Smooth muscle cell (in vitro differentiated cells): ENCODE measurements at regions not wholly inside any gene's neighbourhood (a gene's known extent, or its start where the extent isn't known, plus 50 kb on each side); places are given as distances from the start of the nearest gene placed in this dataset.
A peak's percentile ranks its signal among the peaks of the same experiment; 100 is the strongest.

Source experiments
- DNase-seq: peaks from one replicate; lab custom pipeline; 2025; ENCODE audit not compliant: unreplicated experiment; lab: John Stamatoyannopoulos, UW
- H2AFZ ChIP-seq: fragments of 200-600 bp; sonication (generic); 2 replicates; pipeline ENCODE4 v1.6.0; 2016; ENCODE audit warnings: antibody characterized with exemption, low read depth, mild to moderate bottlenecking
- H3F3A ChIP-seq: fragments of 200-600 bp; sonication (generic); 2 replicates; pipeline ENCODE4 v1.6.0; 2017; ENCODE audit warnings: antibody characterized with exemption, low read depth
- H3K27ac ChIP-seq: fragments of 200-600 bp; sonication (generic); 2 replicates; pipeline ENCODE4 v1.5.1; 2016; ENCODE audit warnings: low read depth, mild to moderate bottlenecking
- H3K27me3 ChIP-seq: fragments of 200-600 bp; sonication (generic); 2 replicates; pipeline ENCODE4 v1.6.1; 2016; ENCODE audit warnings: low read depth, mild to moderate bottlenecking
- H3K36me3 ChIP-seq: fragments of 200-600 bp; sonication (generic); 2 replicates; pipeline ENCODE4 v1.5.1; 2016; ENCODE audit warnings: low read depth
- H3K4me1 ChIP-seq: fragments of 200-600 bp; sonication (generic); 2 replicates; pipeline ENCODE4 v1.5.1; 2016; ENCODE audit warnings: low read depth
- H3K4me2 ChIP-seq: fragments of 200-600 bp; sonication (generic); 2 replicates; pipeline ENCODE4 v1.6.0; 2016; ENCODE audit warnings: mild to moderate bottlenecking
- H3K4me3 ChIP-seq: fragments of 200-600 bp; sonication (generic); 2 replicates; pipeline ENCODE4 v1.5.1; 2016; ENCODE audit warnings: mild to moderate bottlenecking
- H3K79me2 ChIP-seq: fragments of 200-600 bp; sonication (generic); 2 replicates; pipeline ENCODE4 v1.6.0; 2016; ENCODE audit warnings: low read depth, mild to moderate bottlenecking
- H3K9ac ChIP-seq: fragments of 200-600 bp; sonication (generic); 2 replicates; pipeline ENCODE4 v1.6.0; 2016; ENCODE audit warnings: low read depth
- H3K9me3 ChIP-seq: fragments of 200-600 bp; sonication (generic); replicated peaks from 2 replicates; pipeline ENCODE4 v1.5.1; 2016; ENCODE audit warnings: low read depth
- H4K20me1 ChIP-seq: fragments of 200-600 bp; sonication (generic); 2 replicates; pipeline ENCODE4 v1.6.0; 2016; ENCODE audit warnings: low read depth
- WGBS: methylation state at CpG from one replicate; pipeline ENCODE4 v1.1.7; 2016; ENCODE audit warnings: low lambda C conversion rate; 5-methylcytosine and 5-hydroxymethylcytosine counted together
- TF ChIP-seq, protein P1 (sequence below): fragments of 200-600 bp; sonication (generic); IDR thresholded peaks from 2 replicates; pipeline ENCODE4 v1.5.1; 2017; ENCODE audit warnings: borderline replicate concordance, mild to moderate bottlenecking, antibody characterized with exemption; ENCODE audit not compliant: insufficient read depth, poor library complexity, severe bottlenecking

DNA sequence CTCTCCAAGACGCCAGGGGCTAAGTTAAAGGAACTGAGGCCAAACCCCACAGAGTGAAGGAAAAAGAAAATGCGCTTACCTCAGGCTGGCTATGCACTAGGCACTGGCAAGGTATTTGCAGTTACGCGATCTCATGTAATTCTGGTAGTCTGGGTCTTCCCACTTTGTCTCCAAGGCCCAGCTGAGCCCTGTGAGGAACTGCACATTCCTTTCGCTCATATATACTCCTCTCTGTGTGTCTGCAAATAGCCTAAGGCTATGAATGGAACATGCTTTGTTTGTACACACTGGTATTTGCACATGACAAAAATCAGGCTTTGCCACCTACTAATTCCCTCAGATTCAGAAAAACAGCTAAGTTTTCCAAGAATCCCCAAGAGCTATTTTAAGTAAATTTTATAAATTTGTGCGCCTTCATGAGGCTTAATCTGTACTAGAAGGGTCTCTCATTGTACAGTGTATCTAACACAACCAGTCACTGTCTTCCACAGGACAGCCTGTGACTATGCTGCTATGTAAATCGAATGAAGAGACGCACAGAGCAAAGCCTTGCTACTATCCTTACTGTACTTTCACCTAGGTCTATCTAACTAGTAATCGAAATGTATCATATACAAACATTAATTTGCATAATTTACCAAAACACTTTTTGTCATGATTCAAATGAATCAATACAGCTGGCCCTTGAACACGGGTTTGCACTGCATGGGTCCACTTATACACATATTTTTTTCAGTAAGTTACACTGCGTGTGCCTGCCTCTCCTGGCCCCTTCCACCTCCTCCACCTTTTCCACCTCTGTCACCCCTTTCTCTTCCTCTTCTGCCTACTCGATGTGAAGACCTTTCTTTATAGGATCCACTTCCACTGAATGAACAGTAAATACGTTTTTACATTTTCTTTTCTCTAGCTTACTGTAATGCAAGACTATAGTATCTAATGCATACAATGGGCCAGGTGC is 87.0 kb downstream of the SIPA1L2 start:
- H3K36me3 ChIP-seq: no peaks in the 10 kb centered on the region
- H3K27me3 ChIP-seq: no peaks in the 10 kb centered on the region
- 84% methylated on average over 13 of the region's 13 CpGs for WGBS
- H3K4me2 ChIP-seq: no peak overlapping the region
- TF ChIP-seq, protein P1, sequence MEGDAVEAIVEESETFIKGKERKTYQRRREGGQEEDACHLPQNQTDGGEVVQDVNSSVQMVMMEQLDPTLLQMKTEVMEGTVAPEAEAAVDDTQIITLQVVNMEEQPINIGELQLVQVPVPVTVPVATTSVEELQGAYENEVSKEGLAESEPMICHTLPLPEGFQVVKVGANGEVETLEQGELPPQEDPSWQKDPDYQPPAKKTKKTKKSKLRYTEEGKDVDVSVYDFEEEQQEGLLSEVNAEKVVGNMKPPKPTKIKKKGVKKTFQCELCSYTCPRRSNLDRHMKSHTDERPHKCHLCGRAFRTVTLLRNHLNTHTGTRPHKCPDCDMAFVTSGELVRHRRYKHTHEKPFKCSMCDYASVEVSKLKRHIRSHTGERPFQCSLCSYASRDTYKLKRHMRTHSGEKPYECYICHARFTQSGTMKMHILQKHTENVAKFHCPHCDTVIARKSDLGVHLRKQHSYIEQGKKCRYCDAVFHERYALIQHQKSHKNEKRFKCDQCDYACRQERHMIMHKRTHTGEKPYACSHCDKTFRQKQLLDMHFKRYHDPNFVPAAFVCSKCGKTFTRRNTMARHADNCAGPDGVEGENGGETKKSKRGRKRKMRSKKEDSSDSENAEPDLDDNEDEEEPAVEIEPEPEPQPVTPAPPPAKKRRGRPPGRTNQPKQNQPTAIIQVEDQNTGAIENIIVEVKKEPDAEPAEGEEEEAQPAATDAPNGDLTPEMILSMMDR: no peak
- H3K4me1 ChIP-seq: peaks cover 3% of the 10 kb centered on the region
- no peaks in the 10 kb centered on the region for H3K9me3 ChIP-seq
- no peak overlapping the region for H2AFZ ChIP-seq
- no peak overlapping the region for H3K27ac ChIP-seq
- H3K9ac ChIP-seq: no peak overlapping the region
- H3F3A ChIP-seq: peaks cover under 1% of the 10 kb centered on the region
- H3K4me3 ChIP-seq: no peak overlapping the region
- peaks cover 29% of the 10 kb centered on the region for H4K20me1 ChIP-seq
- H3K79me2 ChIP-seq: peaks cover 95% of the 10 kb centered on the region
- no peak for DNase-seq

DNA sequence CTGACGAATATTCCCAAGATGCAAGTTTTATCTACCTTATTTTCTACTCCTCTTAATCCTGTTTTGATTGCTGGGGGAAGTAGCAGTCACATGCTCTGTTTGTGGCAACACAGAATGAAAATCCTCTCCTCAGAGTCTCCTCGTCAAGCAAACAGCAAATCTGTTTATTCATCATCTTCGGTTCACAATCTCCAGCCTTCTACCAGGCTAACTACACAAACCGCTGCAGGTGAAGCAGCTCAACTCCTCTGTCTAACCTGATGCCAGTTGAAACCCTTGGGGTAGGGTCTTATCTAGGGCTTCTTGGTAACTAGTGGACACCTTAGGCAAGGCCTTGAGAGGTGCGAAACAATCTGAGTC is 91.0 kb downstream of the SIPA1L2 start:
- Histone ChIP-seq H3K4me1 (no peaks in the 10 kb centered on the region), H3F3A (peaks cover 6% of the 10 kb centered on the region), H2AFZ (no peak overlapping the region), H4K20me1 (peaks cover 23% of the 10 kb centered on the region), H3K27me3 (no peaks in the 10 kb centered on the region), H3K79me2 (peaks cover 97% of the 10 kb centered on the region), H3K36me3 (no peaks in the 10 kb centered on the region), H3K9ac (peak overlapping the region; percentile 19), H3K4me3 (no peak overlapping the region), H3K27ac (peak overlapping the region; percentile 88), H3K9me3 (no peaks in the 10 kb centered on the region), H3K4me2 (peak overlapping the region; percentile 58)
- WGBS: 62% methylated on average over 5 of the region's 5 CpGs
- no peak for DNase-seq
- TF ChIP-seq, protein P1: no peak

DNA sequence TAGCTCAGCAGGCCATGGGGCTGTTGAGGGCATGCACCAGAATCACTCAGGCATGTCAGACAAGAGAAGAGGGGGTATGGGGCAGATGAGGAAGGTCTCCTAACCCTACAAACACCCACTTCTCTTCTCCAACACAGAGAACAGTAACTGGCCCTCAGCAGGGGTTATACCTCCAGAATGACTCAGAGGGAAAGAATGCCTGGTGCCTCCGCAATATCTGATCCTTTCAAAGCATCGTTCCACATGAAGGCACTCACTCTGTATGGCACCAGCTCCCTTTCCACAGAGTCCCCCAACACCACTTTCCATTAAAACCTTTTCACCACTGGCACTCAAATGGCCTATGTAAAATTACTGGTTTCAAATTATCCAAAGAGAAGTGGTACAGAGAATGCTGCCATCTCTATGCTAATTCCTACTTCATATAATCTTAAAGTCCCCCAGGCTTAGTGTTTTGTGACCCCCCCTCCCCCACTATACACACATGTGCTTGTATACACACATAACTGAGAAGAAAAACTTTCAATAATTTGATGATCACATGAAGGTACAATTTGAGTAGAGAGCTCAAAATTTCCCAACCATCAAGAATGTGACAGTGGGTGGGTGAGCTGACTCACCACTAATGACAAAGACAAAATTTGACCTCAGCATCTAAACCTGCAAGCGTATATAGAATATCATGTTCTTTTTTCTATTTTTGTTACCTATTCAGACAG is 91.5 kb downstream of the SIPA1L2 start:
- peak overlapping the region; percentile 88 for H3K27ac ChIP-seq

More for the DNA sequence above, 91.5 kb downstream of the SIPA1L2 start:
- 15% methylated on average over 3 of the region's 3 CpGs for WGBS
- Histone ChIP-seq H3K27me3 (no peaks in the 10 kb centered on the region), H3F3A (peaks cover 6% of the 10 kb centered on the region), H3K9ac (peak overlapping the region; percentile 58), H3K4me2 (peak overlapping the region; percentile 58), H4K20me1 (peaks cover 22% of the 10 kb centered on the region), H3K9me3 (no peaks in the 10 kb centered on the region), H3K4me1 (no peaks in the 10 kb centered on the region), H2AFZ (no peak overlapping the region), H3K79me2 (peaks cover 97% of the 10 kb centered on the region), H3K4me3 (no peak overlapping the region), H3K36me3 (no peaks in the 10 kb centered on the region)
- no peak for DNase-seq
- TF ChIP-seq, protein P1: no peak
